ENCODE measurements at regions not wholly inside any gene's neighbourhood (a gene's known extent, or its start where the extent isn't known, plus 50 kb on each side); places are given as distances from the start of the nearest gene placed in this dataset.

GRCh38 chr6:87840324-87840723 lies 138.3 kb upstream of the AKIRIN2 start:
- no peaks in the 10 kb centered on the region for H3K27me3 ChIP-seq
- ATAC-seq (no peak), DNase-seq (no peak)
- H3K4me1 ChIP-seq: no peaks in the 10 kb centered on the region
- no peak overlapping the region for H3K27ac ChIP-seq
- H3K4me3 ChIP-seq: no peak overlapping the region
- intact Hi-C loops (cut with DNase I): no loop called here
- no peak for TF ChIP-seq CTCF (IDR thresholded peaks at IDR 0.05)
- peaks cover 0 to 10% of the 10 kb centered on the region in 2 donors for H3K9me3 ChIP-seq
- H3K36me3 ChIP-seq: no peaks in the 10 kb centered on the region

- no peaks in the 10 kb centered on the region for H3K36me3 ChIP-seq
- no peak overlapping the region for H3K4me3 ChIP-seq
- no peaks in the 10 kb centered on the region for H3K27me3 ChIP-seq
- DNase-seq: no peak
- no peaks in the 10 kb centered on the region for H3K4me1 ChIP-seq
- intact Hi-C loops (cut with DNase I): no loop called here
- H3K9me3 ChIP-seq: peaks cover 0 to 10% of the 10 kb centered on the region in 2 donors
- no peak for ATAC-seq
- no peak for TF ChIP-seq CTCF (IDR thresholded peaks at IDR 0.05)
- no peak overlapping the region for H3K27ac ChIP-seq
These were observed 135.8 kb upstream of the AKIRIN2 start for GRCh38 chr6:87837876-87838275.

- TF ChIP-seq CTCF (IDR thresholded peaks at IDR 0.05): no peak
- Histone ChIP-seq H3K4me1 (peaks cover 0 to 2% of the 10 kb centered on the region in 2 donors), H3K27me3 (no peaks in the 10 kb centered on the region), H3K4me3 (no peak overlapping the region), H3K36me3 (no peaks in the 10 kb centered on the region), H3K9me3 (peaks cover 0 to 10% of the 10 kb centered on the region in 2 donors), H3K27ac (no peak overlapping the region)
- intact Hi-C loops (cut with DNase I): no loop called here
- ATAC-seq: no peak
- DNase-seq: no peak
These were observed 135.4 kb upstream of the AKIRIN2 start for GRCh38 chr6:87837444-87837843.

GRCh38 chr6:87832025-87832825 lies 130.2 kb upstream of the AKIRIN2 start:
- peak in 2 of 4 donors; percentile 19 to 26 for DNase-seq
- H3K4me3 ChIP-seq: peak overlapping the region; percentile 16 to 28
- peak; percentile 90 for ATAC-seq

More at GRCh38 chr6:87832025-87832825, 130.2 kb upstream of the AKIRIN2 start:
- Histone ChIP-seq H3K4me1 (peaks cover 0 to 22% of the 10 kb centered on the region in 2 donors), H3K36me3 (no peaks in the 10 kb centered on the region), H3K9me3 (no peaks in the 10 kb centered on the region), H3K27me3 (no peaks in the 10 kb centered on the region), H3K27ac (peak overlapping the region in 1 of 2 donors; percentile 57)
- intact Hi-C loops (cut with DNase I): no loop called here
- TF ChIP-seq CTCF (IDR thresholded peaks at IDR 0.05): peak in 1 of 2 donors; percentile 43

Data from left lung (tissue), 4 donors.